ENCODE measurements at regions not wholly inside any gene's neighbourhood (a gene's known extent, or its start where the extent isn't known, plus 50 kb on each side); places are given as distances from the start of the nearest gene placed in this dataset.

- DNase-seq (ENCODE audit: low spot score), result peak; percentile 10
Measured at GRCh38 chr12:90027889-90028634, 319.4 kb upstream of the ATP2B1 start.

GRCh38 chr12:90027041-90027440 is 318.4 kb upstream of the ATP2B1 start:
- DNase-seq (ENCODE audit: low spot score), result no peak

GRCh38 chr12:90026516-90026915 is 317.9 kb upstream of the ATP2B1 start:
- DNase-seq (ENCODE audit: low spot score), result no peak

- peak; percentile 39 for DNase-seq (ENCODE audit: low spot score)
Measured at GRCh38 chr12:90024262-90024661, 315.6 kb upstream of the ATP2B1 start.

- DNase-seq (ENCODE audit: low spot score), result no peak
Measured at GRCh38 chr12:90023207-90023900, 314.7 kb upstream of the ATP2B1 start.

GRCh38 chr12:90021795-90022440 is 313.3 kb upstream of the ATP2B1 start:
- DNase-seq (ENCODE audit: low spot score), result no peak

- DNase-seq (ENCODE audit: low spot score), result no peak
Measured at GRCh38 chr12:90020881-90021280, 312.2 kb upstream of the ATP2B1 start.

- DNase-seq (ENCODE audit: low spot score), result no peak
Measured at GRCh38 chr12:90020436-90020835, 311.8 kb upstream of the ATP2B1 start.

GRCh38 chr12:90020014-90020413 is 311.4 kb upstream of the ATP2B1 start:
- DNase-seq (ENCODE audit: low spot score), result no peak

- DNase-seq (ENCODE audit: low spot score), result no peak
Measured at GRCh38 chr12:90017316-90017715, 308.7 kb upstream of the ATP2B1 start.

- DNase-seq (ENCODE audit: low spot score), result peak; percentile 29
Measured at GRCh38 chr12:90015228-90015627, 306.6 kb upstream of the ATP2B1 start.

- DNase-seq (ENCODE audit: low spot score), result no peak
Measured at GRCh38 chr12:90013409-90013808, 304.8 kb upstream of the ATP2B1 start.

- DNase-seq (ENCODE audit: low spot score), result no peak
Measured at GRCh38 chr12:90010089-90010488, 301.5 kb upstream of the ATP2B1 start.

GRCh38 chr12:90008277-90008676 is 299.6 kb upstream of the ATP2B1 start:
- DNase-seq (ENCODE audit: low spot score), result no peak

GRCh38 chr12:90004319-90005074 is 295.9 kb upstream of the ATP2B1 start:
- DNase-seq (ENCODE audit: low spot score), result no peak

- DNase-seq (ENCODE audit: low spot score), result no peak
Measured at GRCh38 chr12:90003688-90004087, 295.1 kb upstream of the ATP2B1 start.

GRCh38 chr12:90000721-90001120 is 292.1 kb upstream of the ATP2B1 start:
- no peak for DNase-seq (ENCODE audit: low spot score)

- peak; percentile 52 for DNase-seq (ENCODE audit: low spot score)
Measured at GRCh38 chr12:89999699-90000505, 291.3 kb upstream of the ATP2B1 start.

- DNase-seq (ENCODE audit: low spot score), result peak; percentile 20
Measured at GRCh38 chr12:89995870-89996269, 287.2 kb upstream of the ATP2B1 start.

- no peak for DNase-seq (ENCODE audit: low spot score)
Measured at GRCh38 chr12:89994911-89995310, 286.3 kb upstream of the ATP2B1 start.

GRCh38 chr12:89993632-89994031 is 285.0 kb upstream of the ATP2B1 start:
- no peak for DNase-seq (ENCODE audit: low spot score)
